ENCODE measurements at regions not wholly inside any gene's neighbourhood (a gene's known extent, or its start where the extent isn't known, plus 50 kb on each side); places are given as distances from the start of the nearest gene placed in this dataset.

DNA sequence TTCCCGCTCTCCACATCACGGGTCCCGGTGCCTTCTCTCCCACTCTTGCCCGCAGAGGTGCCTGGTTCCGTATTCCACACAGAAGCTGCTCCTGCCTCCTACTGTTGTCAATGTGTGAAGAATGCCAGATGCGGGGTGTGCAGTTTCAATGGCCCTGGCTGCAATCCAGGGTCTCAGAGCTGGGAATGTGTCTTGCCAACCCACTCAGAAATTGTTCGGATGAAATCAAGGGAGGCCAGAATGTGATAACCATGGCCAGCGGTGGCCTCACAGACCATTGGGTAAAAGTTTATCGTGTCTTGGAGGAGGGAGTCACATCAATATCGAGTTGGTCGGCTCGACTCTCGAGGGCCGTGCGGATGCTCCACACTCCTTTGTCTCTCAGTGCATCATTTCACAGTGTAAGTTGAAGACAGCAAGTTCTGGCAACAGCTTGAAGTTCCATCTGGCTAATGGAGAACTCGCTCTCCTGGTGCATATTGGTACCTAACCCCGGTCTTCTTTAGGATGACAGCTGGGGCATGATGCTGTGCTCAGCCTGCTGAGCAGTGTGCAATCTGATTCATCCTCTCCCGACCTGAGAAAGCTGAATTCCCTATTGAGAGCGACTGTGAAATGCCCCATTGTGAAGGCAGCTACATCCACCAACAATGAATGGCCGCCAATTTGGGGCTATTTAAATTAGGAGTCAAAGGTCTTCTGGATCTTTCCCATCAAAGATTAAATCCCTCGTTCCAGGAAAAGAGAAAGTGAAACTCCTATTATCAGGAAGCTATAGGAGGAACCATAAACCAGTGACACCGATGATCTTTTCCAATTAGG is 389.0 kb downstream of the SOX11 start:
- TF ChIP-seq TCF4 (CRISPR knock-in tag; IDR thresholded peaks at IDR 0.05; ENCODE audit: borderline replicate concordance), result 0 out of 2 replicates have a peak, but pooled peaks have one; percentile 10
- TF ChIP-seq PPARA (CRISPR knock-in tag; IDR thresholded peaks at IDR 0.05; ENCODE audit: borderline replicate concordance), result no peak
- ATAC-seq, result no peak; the same call in 2 of the 3 replicates

DNA sequence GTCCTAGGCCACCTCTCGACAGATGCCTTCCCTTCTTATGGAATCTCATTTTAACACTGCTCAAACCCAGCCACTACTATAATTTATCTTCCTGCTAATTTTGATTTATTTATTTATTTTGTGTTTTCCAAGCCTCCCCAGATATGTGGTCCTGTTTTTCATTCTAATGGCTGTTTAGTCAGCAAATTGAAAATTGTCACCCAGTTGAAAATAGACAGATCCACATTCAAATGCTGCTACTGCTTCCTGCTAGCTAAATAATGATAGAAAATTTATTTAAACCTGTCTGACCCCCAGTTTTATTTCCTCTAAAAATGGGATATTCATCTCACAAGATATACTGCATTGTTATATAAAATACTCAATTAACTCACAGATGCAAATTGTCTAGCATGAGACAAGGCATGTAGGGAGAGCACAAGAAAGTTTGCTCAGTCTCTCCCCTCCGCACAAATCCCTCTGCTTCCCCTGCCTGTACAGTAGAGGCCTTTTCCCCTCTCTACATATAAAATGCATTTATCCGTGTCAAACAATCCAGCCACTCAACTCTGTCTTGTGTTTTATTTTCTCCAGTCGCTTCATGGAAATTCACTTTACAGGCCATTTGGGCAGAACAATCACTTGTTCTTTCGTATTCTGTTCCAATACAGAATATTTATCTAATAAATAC is 389.9 kb downstream of the SOX11 start:
- ATAC-seq, result no peak
- TF ChIP-seq TCF4 (CRISPR knock-in tag; IDR thresholded peaks at IDR 0.05; ENCODE audit: borderline replicate concordance) (peak; percentile 65; the same call in 1 of the 2 replicates), ZFP3 (CRISPR knock-in tag; IDR thresholded peaks at IDR 0.05) (no peak), GLIS3 (CRISPR knock-in tag; IDR thresholded peaks at IDR 0.05) (no peak), ZNF70 (CRISPR knock-in tag; IDR thresholded peaks at IDR 0.05) (no peak), PPARA (CRISPR knock-in tag; IDR thresholded peaks at IDR 0.05; ENCODE audit: borderline replicate concordance) (no peak), RARB (CRISPR knock-in tag; IDR thresholded peaks at IDR 0.05) (no peak), ZNF8 (CRISPR knock-in tag; IDR thresholded peaks at IDR 0.05) (no peak), ZC3H10 (CRISPR knock-in tag; IDR thresholded peaks at IDR 0.05) (no peak), ZNF565 (CRISPR knock-in tag; conservative IDR thresholded peaks at IDR 0.05; ENCODE audit: low read depth) (no peak), TOX (CRISPR knock-in tag; IDR thresholded peaks at IDR 0.05; ENCODE audit: borderline replicate concordance) (no peak)
- TF ChIP-seq, protein P1, sequence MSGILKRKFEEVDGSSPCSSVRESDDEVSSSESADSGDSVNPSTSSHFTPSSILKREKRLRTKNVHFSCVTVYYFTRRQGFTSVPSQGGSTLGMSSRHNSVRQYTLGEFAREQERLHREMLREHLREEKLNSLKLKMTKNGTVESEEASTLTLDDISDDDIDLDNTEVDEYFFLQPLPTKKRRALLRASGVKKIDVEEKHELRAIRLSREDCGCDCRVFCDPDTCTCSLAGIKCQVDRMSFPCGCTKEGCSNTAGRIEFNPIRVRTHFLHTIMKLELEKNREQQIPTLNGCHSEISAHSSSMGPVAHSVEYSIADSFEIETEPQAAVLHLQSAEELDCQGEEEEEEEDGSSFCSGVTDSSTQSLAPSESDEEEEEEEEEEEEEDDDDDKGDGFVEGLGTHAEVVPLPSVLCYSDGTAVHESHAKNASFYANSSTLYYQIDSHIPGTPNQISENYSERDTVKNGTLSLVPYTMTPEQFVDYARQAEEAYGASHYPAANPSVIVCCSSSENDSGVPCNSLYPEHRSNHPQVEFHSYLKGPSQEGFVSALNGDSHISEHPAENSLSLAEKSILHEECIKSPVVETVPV (CRISPR knock-in tag; IDR thresholded peaks at IDR 0.05), result no peak
- TF ChIP-seq, protein P2, sequence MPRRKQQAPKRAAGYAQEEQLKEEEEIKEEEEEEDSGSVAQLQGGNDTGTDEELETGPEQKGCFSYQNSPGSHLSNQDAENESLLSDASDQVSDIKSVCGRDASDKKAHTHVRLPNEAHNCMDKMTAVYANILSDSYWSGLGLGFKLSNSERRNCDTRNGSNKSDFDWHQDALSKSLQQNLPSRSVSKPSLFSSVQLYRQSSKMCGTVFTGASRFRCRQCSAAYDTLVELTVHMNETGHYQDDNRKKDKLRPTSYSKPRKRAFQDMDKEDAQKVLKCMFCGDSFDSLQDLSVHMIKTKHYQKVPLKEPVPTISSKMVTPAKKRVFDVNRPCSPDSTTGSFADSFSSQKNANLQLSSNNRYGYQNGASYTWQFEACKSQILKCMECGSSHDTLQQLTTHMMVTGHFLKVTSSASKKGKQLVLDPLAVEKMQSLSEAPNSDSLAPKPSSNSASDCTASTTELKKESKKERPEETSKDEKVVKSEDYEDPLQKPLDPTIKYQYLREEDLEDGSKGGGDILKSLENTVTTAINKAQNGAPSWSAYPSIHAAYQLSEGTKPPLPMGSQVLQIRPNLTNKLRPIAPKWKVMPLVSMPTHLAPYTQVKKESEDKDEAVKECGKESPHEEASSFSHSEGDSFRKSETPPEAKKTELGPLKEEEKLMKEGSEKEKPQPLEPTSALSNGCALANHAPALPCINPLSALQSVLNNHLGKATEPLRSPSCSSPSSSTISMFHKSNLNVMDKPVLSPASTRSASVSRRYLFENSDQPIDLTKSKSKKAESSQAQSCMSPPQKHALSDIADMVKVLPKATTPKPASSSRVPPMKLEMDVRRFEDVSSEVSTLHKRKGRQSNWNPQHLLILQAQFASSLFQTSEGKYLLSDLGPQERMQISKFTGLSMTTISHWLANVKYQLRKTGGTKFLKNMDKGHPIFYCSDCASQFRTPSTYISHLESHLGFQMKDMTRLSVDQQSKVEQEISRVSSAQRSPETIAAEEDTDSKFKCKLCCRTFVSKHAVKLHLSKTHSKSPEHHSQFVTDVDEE (CRISPR knock-in tag; IDR thresholded peaks at IDR 0.05), result peak; percentile 66
- TF ChIP-seq, protein P3, sequence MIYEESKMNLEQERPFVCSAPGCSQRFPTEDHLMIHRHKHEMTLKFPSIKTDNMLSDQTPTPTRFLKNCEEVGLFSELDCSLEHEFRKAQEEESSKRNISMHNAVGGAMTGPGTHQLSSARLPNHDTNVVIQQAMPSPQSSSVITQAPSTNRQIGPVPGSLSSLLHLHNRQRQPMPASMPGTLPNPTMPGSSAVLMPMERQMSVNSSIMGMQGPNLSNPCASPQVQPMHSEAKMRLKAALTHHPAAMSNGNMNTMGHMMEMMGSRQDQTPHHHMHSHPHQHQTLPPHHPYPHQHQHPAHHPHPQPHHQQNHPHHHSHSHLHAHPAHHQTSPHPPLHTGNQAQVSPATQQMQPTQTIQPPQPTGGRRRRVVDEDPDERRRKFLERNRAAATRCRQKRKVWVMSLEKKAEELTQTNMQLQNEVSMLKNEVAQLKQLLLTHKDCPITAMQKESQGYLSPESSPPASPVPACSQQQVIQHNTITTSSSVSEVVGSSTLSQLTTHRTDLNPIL (CRISPR knock-in tag; IDR thresholded peaks at IDR 0.05; ENCODE audit: low read depth), result no peak

DNA sequence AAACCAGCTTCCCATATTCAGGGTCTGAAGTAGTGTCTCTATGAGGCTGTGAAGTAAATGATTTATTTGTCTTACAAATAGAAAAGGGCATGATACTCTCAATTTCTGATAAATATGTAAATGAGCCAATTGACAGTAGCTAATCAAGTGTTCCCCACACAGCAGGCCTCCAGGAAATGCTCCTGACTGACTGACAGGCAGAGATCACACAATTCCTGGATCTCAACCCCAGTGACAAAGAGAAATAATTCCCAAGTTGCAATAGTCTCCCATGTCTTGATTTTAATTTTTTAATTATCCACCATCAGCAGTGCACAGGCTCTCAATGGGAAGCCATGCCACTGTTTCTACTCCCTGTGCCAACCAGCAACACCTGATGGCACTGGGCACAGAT is 390.4 kb downstream of the SOX11 start:
- no peak for TF ChIP-seq BACH2 (CRISPR knock-in tag; IDR thresholded peaks at IDR 0.05; ENCODE audit: borderline replicate concordance)
- TF ChIP-seq CSDC2 (CRISPR knock-in tag; IDR thresholded peaks at IDR 0.05), result no peak
- no peak for TF ChIP-seq ARNTL (CRISPR knock-in tag; IDR thresholded peaks at IDR 0.05; ENCODE audit: borderline replicate concordance, low read depth)
- TF ChIP-seq, protein P1 (CRISPR knock-in tag; IDR thresholded peaks at IDR 0.05), result no peak
- ATAC-seq, result no peak

DNA sequence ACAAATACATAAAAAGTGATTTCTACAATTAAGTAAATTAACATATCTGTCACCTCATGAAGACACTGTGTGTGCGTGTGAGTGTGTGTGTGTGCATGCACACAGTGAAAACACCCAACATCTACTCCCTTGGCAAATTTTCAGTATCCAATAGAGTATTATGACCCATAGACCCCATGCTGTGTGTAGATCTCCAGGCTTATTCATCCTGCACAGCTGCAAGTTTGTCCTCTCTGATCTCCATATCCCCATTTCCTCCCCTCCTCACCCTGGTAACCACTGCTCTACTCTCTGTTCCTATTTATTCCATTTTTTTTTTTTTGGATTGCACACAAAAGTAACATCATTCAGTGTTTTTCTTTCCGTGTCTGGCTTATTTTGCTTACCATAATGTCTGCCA is 391.0 kb downstream of the SOX11 start:
- ATAC-seq, result no peak
- TF ChIP-seq, protein P4, sequence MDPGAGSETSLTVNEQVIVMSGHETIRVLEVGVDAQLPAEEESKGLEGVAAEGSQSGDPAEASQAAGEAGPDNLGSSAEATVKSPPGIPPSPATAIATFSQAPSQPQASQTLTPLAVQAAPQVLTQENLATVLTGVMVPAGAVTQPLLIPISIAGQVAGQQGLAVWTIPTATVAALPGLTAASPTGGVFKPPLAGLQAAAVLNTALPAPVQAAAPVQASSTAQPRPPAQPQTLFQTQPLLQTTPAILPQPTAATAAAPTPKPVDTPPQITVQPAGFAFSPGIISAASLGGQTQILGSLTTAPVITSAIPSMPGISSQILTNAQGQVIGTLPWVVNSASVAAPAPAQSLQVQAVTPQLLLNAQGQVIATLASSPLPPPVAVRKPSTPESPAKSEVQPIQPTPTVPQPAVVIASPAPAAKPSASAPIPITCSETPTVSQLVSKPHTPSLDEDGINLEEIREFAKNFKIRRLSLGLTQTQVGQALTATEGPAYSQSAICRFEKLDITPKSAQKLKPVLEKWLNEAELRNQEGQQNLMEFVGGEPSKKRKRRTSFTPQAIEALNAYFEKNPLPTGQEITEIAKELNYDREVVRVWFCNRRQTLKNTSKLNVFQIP (CRISPR knock-in tag; IDR thresholded peaks at IDR 0.05; ENCODE audit: borderline replicate concordance, low read depth), result no peak
- no peak for TF ChIP-seq GLIS3 (CRISPR knock-in tag; IDR thresholded peaks at IDR 0.05)
- no peak for TF ChIP-seq CSDC2 (CRISPR knock-in tag; IDR thresholded peaks at IDR 0.05)
- no peak for TF ChIP-seq BACH2 (CRISPR knock-in tag; IDR thresholded peaks at IDR 0.05; ENCODE audit: borderline replicate concordance)
- no peak for TF ChIP-seq ZNF8 (CRISPR knock-in tag; IDR thresholded peaks at IDR 0.05)
- TF ChIP-seq ARNTL (CRISPR knock-in tag; IDR thresholded peaks at IDR 0.05; ENCODE audit: borderline replicate concordance, low read depth), result no peak
- no peak for TF ChIP-seq TOX (CRISPR knock-in tag; IDR thresholded peaks at IDR 0.05; ENCODE audit: borderline replicate concordance)
- TF ChIP-seq, protein P3 (CRISPR knock-in tag; IDR thresholded peaks at IDR 0.05; ENCODE audit: low read depth), result no peak
- TF ChIP-seq, protein P2 (CRISPR knock-in tag; IDR thresholded peaks at IDR 0.05), result no peak
- TF ChIP-seq PPARA (CRISPR knock-in tag; IDR thresholded peaks at IDR 0.05; ENCODE audit: borderline replicate concordance), result no peak
- no peak for TF ChIP-seq ZFP3 (CRISPR knock-in tag; IDR thresholded peaks at IDR 0.05)

All from SK-N-SH treated with all-trans-retinoic acid at 6 μM for 48 hours (cell line).